ENCODE measurements at regions not wholly inside any gene's neighbourhood (a gene's known extent, or its start where the extent isn't known, plus 50 kb on each side); places are given as distances from the start of the nearest gene placed in this dataset.
A peak's percentile ranks its signal among the peaks of the same experiment; 100 is the strongest.

DNA sequence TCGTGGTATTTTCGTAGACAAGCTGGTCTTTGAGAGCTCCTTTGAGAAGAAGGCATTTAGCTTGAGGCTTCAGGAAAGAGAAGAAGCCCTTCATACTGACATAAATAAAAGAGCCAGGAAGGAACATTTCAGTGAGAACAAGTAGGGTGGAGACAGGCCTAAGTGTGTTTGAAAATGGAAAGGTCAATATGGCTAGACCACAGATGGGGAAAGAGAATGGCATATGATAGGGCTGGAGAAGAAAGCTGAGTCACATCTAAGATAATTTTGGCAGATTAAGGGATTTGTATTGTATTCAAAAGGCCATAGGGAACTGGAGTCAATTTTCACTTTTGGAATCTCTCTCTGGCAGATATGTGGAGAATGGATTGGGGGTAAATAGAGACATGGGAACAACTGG lies 374.9 kb downstream of the TMEM38B start:
- no peak for DNase-seq (ENCODE audit: low read depth)
- no peak overlapping the region for H3K4me3 ChIP-seq (replicated peaks; ENCODE audit: low read depth, low read length)
- no peak for TF ChIP-seq CTCF (IDR thresholded peaks at IDR 0.05; ENCODE audit: low read length, missing control alignments)

GRCh38 chr9:106072421-106072820 lies 378.1 kb downstream of the TMEM38B start:
- no peak for TF ChIP-seq CTCF (IDR thresholded peaks at IDR 0.05; ENCODE audit: low read length, missing control alignments)
- DNase-seq (ENCODE audit: low read depth) = no peak
- H3K4me3 ChIP-seq (replicated peaks; ENCODE audit: low read depth, low read length) = no peak overlapping the region

- H3K4me3 ChIP-seq (replicated peaks; ENCODE audit: low read depth, low read length) = no peak overlapping the region
- DNase-seq (ENCODE audit: low read depth) = no peak
- TF ChIP-seq CTCF (IDR thresholded peaks at IDR 0.05; ENCODE audit: low read length, missing control alignments) = no peak
These were observed 379.7 kb downstream of the TMEM38B start for GRCh38 chr9:106074006-106074405.

- no peak for DNase-seq (ENCODE audit: low read depth)
- no peak for TF ChIP-seq CTCF (IDR thresholded peaks at IDR 0.05; ENCODE audit: low read length, missing control alignments)
These were observed 381.1 kb downstream of the TMEM38B start for GRCh38 chr9:106075236-106075959.

DNA sequence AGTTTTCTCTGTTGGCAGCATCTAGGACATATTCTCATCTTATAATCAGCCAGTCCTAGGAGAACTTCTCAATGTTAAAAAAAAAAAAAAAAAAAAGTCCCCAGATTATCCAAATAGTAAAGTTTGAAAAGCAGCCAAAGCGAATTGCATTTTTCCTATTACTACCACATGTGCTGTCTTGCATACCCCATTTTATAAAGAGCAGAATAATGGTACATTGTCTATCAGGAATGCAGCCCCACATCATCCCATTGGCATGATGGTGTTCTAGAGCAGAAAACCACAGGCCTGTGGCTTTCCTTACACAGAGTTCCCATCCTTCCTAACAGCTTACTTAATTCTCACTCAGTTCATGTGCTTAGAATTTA lies 381.6 kb downstream of the TMEM38B start:
- no peak for TF ChIP-seq CTCF (IDR thresholded peaks at IDR 0.05; ENCODE audit: low read length, missing control alignments)
- H3K4me3 ChIP-seq (replicated peaks; ENCODE audit: low read depth, low read length) = no peak overlapping the region
- peak; percentile 18 for DNase-seq (ENCODE audit: low read depth)

More at GRCh38 chr9:106075236-106075959, 381.1 kb downstream of the TMEM38B start:
- no peak overlapping the region for H3K4me3 ChIP-seq (replicated peaks; ENCODE audit: low read depth, low read length)

DNA sequence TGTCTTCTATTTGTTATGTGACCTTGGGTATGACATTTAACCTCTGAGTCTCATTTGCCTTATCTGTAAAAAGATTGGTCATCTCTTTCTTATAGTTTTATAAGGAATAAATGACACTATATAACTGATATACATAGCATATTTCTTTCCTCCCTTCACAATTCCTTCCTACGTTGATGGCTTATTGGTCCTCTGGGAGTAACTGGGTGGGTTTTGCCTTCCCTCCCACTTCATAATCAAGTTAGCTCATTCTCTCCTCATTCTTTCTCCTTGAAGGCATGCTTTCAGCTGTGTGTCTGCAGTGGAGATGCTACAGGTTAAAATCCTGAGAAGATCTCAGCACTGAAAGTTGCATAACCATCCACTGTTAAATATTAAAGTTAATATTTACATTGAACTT lies 382.4 kb downstream of the TMEM38B start:
- H3K4me3 ChIP-seq (replicated peaks; ENCODE audit: low read depth, low read length) = no peak overlapping the region
- no peak for TF ChIP-seq CTCF (IDR thresholded peaks at IDR 0.05; ENCODE audit: low read length, missing control alignments)
- DNase-seq (ENCODE audit: low read depth) = no peak

GRCh38 chr9:106077731-106078130 lies 383.4 kb downstream of the TMEM38B start:
- no peak overlapping the region for H3K4me3 ChIP-seq (replicated peaks; ENCODE audit: low read depth, low read length)
- no peak for TF ChIP-seq CTCF (IDR thresholded peaks at IDR 0.05; ENCODE audit: low read length, missing control alignments)
- no peak for DNase-seq (ENCODE audit: low read depth)

Data from fibroblast of pulmonary artery (primary cell).